BJ (cell line): ENCODE measurements at regions not wholly inside any gene's neighbourhood (a gene's known extent, or its start where the extent isn't known, plus 50 kb on each side); places are given as distances from the start of the nearest gene placed in this dataset.

Experiments used
- CTCF ChIA-PET: fragments of 350-600 bp; formaldehyde crosslinking; extraction: SDS; loops from one replicate; lab custom pipeline; 2021; ENCODE audit warnings: antibody characterized with exemption, inconsistent platforms; lab: Yijun Ruan, JAX
- POLR2A ChIA-PET: fragments of 300-600 bp; sonication (Branson Sonifier 250); formaldehyde crosslinking; extraction: SDS; loops from one replicate; lab custom pipeline; 2021; ENCODE audit warnings: antibody characterized with exemption; lab: Charles Lee
- DNase-seq: peaks from one replicate; pipeline ENCODE4 v3.0.0-alpha.2; 2011; ENCODE audit warnings: low read depth
- H3K27me3 ChIP-seq: 2 replicates; pipeline ENCODE4 v1.6.0; 2011; ENCODE audit warnings: low read length; ENCODE audit not compliant: control insufficient read depth, insufficient read depth
- H3K36me3 ChIP-seq: 2 replicates; pipeline ENCODE4 v1.5.1; 2011; ENCODE audit warnings: low read length; ENCODE audit not compliant: control insufficient read depth, insufficient read depth
- H3K4me3 ChIP-seq: 2 replicates; pipeline ENCODE4 v1.5.1; 2011; ENCODE audit warnings: low read depth, mild to moderate bottlenecking, control low read depth, low read length
- CTCF ChIP-seq: IDR thresholded peaks from 2 replicates; pipeline ENCODE4 v1.5.1; 2011; ENCODE audit warnings: low read depth, mild to moderate bottlenecking, control low read depth, inconsistent platforms, low read length, moderate library complexity; ENCODE audit not compliant: insufficient read depth

- no peak for DNase-seq
- Histone ChIP-seq H3K36me3 (no peaks in the 10 kb centered on the region), H3K4me3 (no peak overlapping the region), H3K27me3 (no peaks in the 10 kb centered on the region)
- CTCF ChIA-PET = no interaction called here
- no peak for TF ChIP-seq CTCF
- POLR2A ChIA-PET = no interaction called here
Measured at GRCh38 chr4:22315628-22316027, 200.2 kb downstream of the ADGRA3 start.

- POLR2A ChIA-PET = no interaction called here
- TF ChIP-seq CTCF = no peak
Measured at GRCh38 chr4:22313976-22314375, 201.9 kb downstream of the ADGRA3 start.

GRCh38 chr4:22312113-22312512 is 203.8 kb downstream of the ADGRA3 start:
- H3K36me3 ChIP-seq = no peaks in the 10 kb centered on the region
- H3K4me3 ChIP-seq = no peak overlapping the region
- no peaks in the 10 kb centered on the region for H3K27me3 ChIP-seq
- TF ChIP-seq CTCF = no peak
- no peak for DNase-seq
- CTCF ChIA-PET = interaction anchor here (1.0 kb wide), 1 partner anchor 77 kb away, joined by 3 read pairs; no protein-coding TSS in a partner anchor
- POLR2A ChIA-PET = no interaction called here

More at GRCh38 chr4:22313976-22314375, 201.9 kb downstream of the ADGRA3 start:
- Histone ChIP-seq H3K36me3 (no peaks in the 10 kb centered on the region), H3K4me3 (no peak overlapping the region), H3K27me3 (no peaks in the 10 kb centered on the region)
- CTCF ChIA-PET = interaction anchor here (1.6 kb wide), 1 partner anchor 524 kb away, joined by 3 read pairs; no protein-coding TSS in a partner anchor
- no peak for DNase-seq

GRCh38 chr4:22301253-22301652 is 214.6 kb downstream of the ADGRA3 start:
- ChIA-PET POLR2A (no interaction called here), CTCF (no interaction called here)
- H3K27me3 ChIP-seq = no peaks in the 10 kb centered on the region

GRCh38 chr4:22299678-22300077 is 216.2 kb downstream of the ADGRA3 start:
- H3K4me3 ChIP-seq = no peak overlapping the region
- ChIA-PET POLR2A (no interaction called here), CTCF (no interaction called here)
- H3K27me3 ChIP-seq = no peaks in the 10 kb centered on the region
- H3K36me3 ChIP-seq = no peaks in the 10 kb centered on the region
- no peak for TF ChIP-seq CTCF
- no peak for DNase-seq

More at GRCh38 chr4:22301253-22301652, 214.6 kb downstream of the ADGRA3 start:
- no peaks in the 10 kb centered on the region for H3K36me3 ChIP-seq
- no peak for TF ChIP-seq CTCF
- H3K4me3 ChIP-seq = no peak overlapping the region
- no peak for DNase-seq
